ENCODE measurements at regions not wholly inside any gene's neighbourhood (a gene's known extent, or its start where the extent isn't known, plus 50 kb on each side); places are given as distances from the start of the nearest gene placed in this dataset.
"Not testable (repeated sequence)": the region's sequence is repeated elsewhere in the genome, so short reads cannot be mapped to it uniquely, and the experiment has no call there.

DNA sequence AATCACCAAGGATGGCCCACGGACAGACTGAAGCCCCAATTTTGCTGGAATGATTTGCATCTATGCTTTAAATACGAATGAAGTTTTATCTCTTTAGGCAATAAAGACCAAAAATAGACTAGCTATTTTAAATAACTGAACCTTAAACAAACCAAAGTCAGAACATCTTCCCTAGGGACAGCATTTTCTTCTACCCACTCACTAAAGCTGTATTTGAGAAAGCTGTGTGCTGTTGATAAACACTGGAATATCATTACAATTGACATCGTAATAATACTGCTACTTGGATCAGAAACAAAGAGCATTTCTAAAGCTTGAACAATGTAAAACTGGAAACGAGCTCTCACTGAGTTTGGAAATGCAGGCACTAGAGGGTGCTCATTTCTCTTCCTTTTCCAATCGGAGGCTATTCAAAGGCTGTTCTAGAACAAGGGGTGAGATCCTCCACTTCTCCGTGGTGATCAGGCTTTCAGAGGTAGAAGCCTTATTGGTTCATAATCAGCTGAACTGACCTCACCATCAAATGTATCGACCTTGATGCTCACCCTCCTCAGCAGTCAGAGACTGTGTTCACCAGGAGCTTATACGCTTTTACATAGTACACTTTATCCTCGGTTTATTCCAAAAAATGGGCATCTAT is 225.3 kb upstream of the PRSS1 start:
- TF ChIP-seq, protein P1, sequence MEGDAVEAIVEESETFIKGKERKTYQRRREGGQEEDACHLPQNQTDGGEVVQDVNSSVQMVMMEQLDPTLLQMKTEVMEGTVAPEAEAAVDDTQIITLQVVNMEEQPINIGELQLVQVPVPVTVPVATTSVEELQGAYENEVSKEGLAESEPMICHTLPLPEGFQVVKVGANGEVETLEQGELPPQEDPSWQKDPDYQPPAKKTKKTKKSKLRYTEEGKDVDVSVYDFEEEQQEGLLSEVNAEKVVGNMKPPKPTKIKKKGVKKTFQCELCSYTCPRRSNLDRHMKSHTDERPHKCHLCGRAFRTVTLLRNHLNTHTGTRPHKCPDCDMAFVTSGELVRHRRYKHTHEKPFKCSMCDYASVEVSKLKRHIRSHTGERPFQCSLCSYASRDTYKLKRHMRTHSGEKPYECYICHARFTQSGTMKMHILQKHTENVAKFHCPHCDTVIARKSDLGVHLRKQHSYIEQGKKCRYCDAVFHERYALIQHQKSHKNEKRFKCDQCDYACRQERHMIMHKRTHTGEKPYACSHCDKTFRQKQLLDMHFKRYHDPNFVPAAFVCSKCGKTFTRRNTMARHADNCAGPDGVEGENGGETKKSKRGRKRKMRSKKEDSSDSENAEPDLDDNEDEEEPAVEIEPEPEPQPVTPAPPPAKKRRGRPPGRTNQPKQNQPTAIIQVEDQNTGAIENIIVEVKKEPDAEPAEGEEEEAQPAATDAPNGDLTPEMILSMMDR (IDR thresholded peaks at IDR 0.05), result no peak
- TF ChIP-seq POLR2A (IDR thresholded peaks at IDR 0.05), result no peak
- no peak for DNase-seq
- intact Hi-C loops (cut with DNase I; ENCODE audit: low total_unique reads), result no loop called here
- H3K27ac ChIP-seq, result no peak overlapping the region
- no peaks in the 10 kb centered on the region for H3K27me3 ChIP-seq
- no peaks in the 10 kb centered on the region for H3K4me1 ChIP-seq
- no peaks in the 10 kb centered on the region for H3K9me3 ChIP-seq
- H3K4me3 ChIP-seq, result no peak overlapping the region
- no peaks in the 10 kb centered on the region for H3K36me3 ChIP-seq

DNA sequence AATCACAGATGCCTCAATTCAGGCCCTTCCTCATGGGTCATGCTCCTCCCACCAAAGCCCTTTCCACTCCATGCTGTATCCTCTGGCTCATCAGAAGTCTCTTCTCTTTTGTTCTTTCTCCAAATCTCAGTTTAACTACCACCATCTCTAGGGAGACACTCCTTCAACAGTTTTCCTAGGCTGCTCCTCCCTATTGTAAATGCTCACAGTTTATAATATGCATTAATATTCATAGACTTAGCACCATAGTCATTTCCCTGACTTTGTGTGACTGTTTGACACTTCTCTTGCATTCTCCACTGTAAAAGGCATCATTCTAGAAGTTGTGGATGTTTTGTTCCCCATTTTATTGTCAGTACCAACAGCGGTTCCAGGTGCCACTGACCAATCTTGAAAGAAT is 226.5 kb upstream of the PRSS1 start:
- no peak for DNase-seq
- intact Hi-C loops (cut with DNase I; ENCODE audit: low total_unique reads), result no loop called here
- no peak overlapping the region for H3K4me3 ChIP-seq
- no peaks in the 10 kb centered on the region for H3K9me3 ChIP-seq
- no peak for TF ChIP-seq POLR2A (IDR thresholded peaks at IDR 0.05)
- TF ChIP-seq, protein P1 (IDR thresholded peaks at IDR 0.05), result no peak
- H3K4me1 ChIP-seq, result no peaks in the 10 kb centered on the region
- H3K27ac ChIP-seq, result no peak overlapping the region
- H3K27me3 ChIP-seq, result no peaks in the 10 kb centered on the region
- H3K36me3 ChIP-seq, result no peaks in the 10 kb centered on the region

DNA sequence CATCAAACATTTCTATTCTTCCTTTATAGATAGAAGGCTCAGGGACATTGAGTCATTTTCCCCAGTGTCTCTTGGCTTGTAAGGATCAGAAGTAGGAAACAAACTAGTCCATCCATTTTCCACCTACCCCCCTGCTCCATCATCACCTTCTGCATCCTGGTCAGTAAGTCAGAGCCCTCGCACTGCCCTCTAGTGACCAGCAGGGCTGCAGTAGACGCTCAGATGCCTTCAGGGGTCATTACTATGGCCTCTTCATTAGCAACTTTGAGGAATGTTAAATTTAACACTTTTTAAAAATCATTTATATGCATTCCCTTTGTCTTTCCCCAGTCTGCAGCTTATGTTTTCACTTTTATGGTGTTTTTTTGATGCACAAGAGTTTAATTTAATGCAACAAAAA is 228.4 kb upstream of the PRSS1 start:
- H3K4me3 ChIP-seq; H3K4me1 ChIP-seq; DNase-seq; H3K36me3 ChIP-seq; intact Hi-C loops (cut with DNase I; ENCODE audit: low total_unique reads); H3K27ac ChIP-seq; H3K27me3 ChIP-seq; H3K9me3 ChIP-seq: not testable (repeated sequence)

DNA sequence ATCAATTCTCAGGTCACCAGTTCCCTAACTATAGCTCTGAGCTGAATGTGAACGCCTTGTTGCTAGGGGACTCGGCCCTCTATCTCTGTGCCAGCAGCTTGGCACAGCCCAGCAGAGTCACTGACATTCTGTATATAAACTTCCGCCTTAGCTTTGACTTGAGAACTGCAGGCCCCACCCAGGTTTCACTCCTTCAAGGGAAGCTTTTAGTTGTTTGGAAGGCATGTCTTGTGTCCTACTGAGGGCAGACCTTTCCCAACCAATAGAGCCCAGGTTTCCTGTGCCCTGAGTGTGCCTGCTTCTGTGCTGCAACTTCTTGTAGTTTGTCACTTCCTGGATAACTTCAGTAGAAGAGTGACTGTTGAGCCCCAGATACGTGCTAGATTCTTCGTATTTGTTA is 228.8 kb upstream of the PRSS1 start:
- H3K4me1 ChIP-seq; H3K27me3 ChIP-seq; H3K4me3 ChIP-seq; H3K27ac ChIP-seq; intact Hi-C loops (cut with DNase I; ENCODE audit: low total_unique reads); DNase-seq; H3K36me3 ChIP-seq; H3K9me3 ChIP-seq: not testable (repeated sequence)

DNA sequence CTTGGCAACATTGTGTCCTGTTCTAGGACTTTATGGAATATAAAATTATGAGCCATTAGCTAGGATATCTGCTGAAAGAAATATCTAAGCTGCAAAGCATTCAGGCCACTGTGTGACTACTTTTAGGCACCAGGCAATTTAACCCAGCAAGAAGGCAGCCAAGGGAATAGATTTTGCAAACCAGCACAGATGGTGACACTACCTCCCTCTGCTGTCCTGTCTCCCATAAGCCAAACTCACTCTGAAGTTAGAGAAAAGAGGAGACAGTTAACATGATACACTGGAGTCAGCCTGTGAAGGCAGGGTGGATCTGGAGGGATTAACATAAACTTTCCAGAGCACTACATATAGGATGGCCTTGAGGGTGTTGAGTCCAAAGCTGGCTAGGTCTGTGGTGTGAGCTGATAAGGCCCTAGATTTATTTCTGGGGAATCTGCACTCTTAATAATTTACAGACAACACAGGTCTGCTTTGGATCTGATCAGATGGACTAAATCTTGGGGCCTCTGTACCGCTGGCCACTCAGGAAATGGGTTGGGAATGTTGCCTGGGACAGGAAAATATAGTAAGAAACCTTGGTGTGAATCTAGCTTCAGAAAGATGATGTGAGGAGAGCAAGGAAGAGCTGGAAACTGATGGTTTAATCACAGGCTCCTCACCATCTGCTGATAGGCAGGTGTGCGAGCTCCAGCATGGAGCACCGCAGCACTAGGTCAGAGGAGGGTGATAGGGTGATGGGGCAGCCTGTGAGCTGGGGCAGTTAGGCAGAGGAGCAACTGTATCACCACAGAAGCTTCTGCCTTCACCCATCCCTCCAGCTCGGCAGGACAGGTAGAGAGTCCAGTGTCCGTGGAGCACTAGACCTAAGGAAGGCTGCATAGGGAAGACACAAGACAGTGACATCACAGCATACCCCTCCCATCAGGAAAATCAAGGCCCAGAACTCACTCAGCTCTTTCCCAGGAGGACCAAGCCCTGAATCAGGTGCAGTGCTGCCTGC is 229.9 kb upstream of the PRSS1 start:
- H3K9me3 ChIP-seq, result no peaks in the 10 kb centered on the region
- no peak for DNase-seq
- TF ChIP-seq, protein P1 (IDR thresholded peaks at IDR 0.05), result no peak
- no peak for TF ChIP-seq POLR2A (IDR thresholded peaks at IDR 0.05)
- H3K36me3 ChIP-seq, result no peaks in the 10 kb centered on the region
- H3K27ac ChIP-seq, result no peak overlapping the region
- H3K27me3 ChIP-seq, result no peaks in the 10 kb centered on the region
- H3K4me1 ChIP-seq, result no peaks in the 10 kb centered on the region
- H3K4me3 ChIP-seq, result no peak overlapping the region
- intact Hi-C loops (cut with DNase I; ENCODE audit: low total_unique reads), result no loop called here

DNA sequence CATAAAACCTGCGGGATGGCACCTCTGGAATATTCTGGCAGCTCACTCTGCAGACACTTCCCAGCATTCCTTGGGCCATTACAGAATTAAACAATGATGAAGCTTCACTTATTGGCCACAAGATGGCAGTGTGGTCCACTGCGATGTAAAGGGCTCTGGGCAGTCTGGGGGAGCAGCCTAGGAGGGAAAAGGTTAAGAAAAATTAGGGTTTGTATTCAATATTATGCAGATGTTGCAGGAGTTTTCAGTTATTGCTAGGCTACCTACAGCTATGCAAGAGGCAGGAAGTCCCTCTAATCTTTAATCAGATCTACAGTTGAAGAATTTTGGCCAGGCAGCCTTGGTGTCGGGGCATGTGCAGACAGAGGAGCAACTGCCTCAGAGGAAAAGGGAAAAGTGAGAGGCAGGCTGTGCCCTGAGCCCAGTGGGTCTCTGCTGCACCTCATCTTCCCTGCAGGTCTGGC is 233.2 kb upstream of the PRSS1 start:
- Histone ChIP-seq H3K36me3 (no peaks in the 10 kb centered on the region), H3K27ac (no peak overlapping the region), H3K27me3 (no peaks in the 10 kb centered on the region), H3K4me1 (no peaks in the 10 kb centered on the region), H3K4me3 (no peak overlapping the region), H3K9me3 (no peaks in the 10 kb centered on the region)
- DNase-seq, result no peak
- TF ChIP-seq, protein P1 (IDR thresholded peaks at IDR 0.05), result peak in 2 of 4 experiments; percentile 29 to 35
- TF ChIP-seq POLR2A (IDR thresholded peaks at IDR 0.05), result no peak
- intact Hi-C loops (cut with DNase I; ENCODE audit: low total_unique reads), result no loop called here

DNA sequence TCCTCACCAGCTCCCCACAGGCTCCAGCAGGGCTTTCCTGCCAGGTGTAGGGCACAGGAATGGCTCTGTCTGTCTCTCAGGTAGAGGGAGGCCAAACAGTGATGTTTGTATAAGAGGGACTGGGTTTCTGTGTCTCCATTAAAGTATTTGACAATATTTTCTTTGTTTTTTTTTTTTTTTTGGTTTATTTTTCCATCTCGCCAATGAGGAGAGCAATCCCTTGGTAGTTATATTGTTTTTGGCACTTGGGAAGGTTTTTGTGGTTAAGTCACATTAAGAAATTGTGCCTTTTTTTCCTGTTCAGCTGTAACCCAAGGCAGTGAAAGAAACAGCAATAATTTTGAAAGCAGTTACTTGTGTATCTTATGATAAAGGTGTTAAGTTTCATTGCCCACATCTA is 234.6 kb upstream of the PRSS1 start:
- H3K36me3 ChIP-seq; DNase-seq; H3K27me3 ChIP-seq; H3K4me1 ChIP-seq; intact Hi-C loops (cut with DNase I; ENCODE audit: low total_unique reads); H3K27ac ChIP-seq; H3K9me3 ChIP-seq; H3K4me3 ChIP-seq: not testable (repeated sequence)
